SK-N-SH (cell line): ENCODE measurements at regions not wholly inside any gene's neighbourhood (a gene's known extent, or its start where the extent isn't known, plus 50 kb on each side); places are given as distances from the start of the nearest gene placed in this dataset.

Source experiments
- CHD2 ChIP-seq: fragments of 150-350 bp; IDR thresholded peaks from 2 replicates; pipeline ENCODE4 v1.6.1; 2018; ENCODE audit warnings: low read length; ENCODE audit not compliant: partially characterized antibody
- EP300 ChIP-seq, 2 experiments: IDR thresholded peaks; 2 replicates each; pipeline versions ENCODE4 v1.4.0 to v1.6.1; 2012; ENCODE audit warnings: borderline replicate concordance in 1 of 2, low read depth in 1 of 2, low read length in 1 of 2
- GABPA ChIP-seq: IDR thresholded peaks from 2 replicates; pipeline ENCODE4 v1.4.0; 2012; ENCODE audit warnings: low read depth, mild to moderate bottlenecking
- JUND ChIP-seq: IDR thresholded peaks from 2 replicates; pipeline ENCODE4 v1.4.0; 2012
- MXI1 ChIP-seq: IDR thresholded peaks from 2 replicates; pipeline ENCODE4 v1.6.1; 2012; ENCODE audit warnings: mild to moderate bottlenecking, low read depth, low read length, improper control_type of control experiment
- POLR2AphosphoS5 ChIP-seq: IDR thresholded peaks from 2 replicates; pipeline ENCODE4 v1.6.1; 2012; ENCODE audit warnings: low read depth, low read length
- RFX5 ChIP-seq: IDR thresholded peaks from 2 replicates; pipeline ENCODE4 v1.6.1; 2012; ENCODE audit warnings: mild to moderate bottlenecking, improper control_type of control experiment, low read length
- SIN3A ChIP-seq: IDR thresholded peaks from 2 replicates; pipeline ENCODE4 v1.6.1; 2012; ENCODE audit warnings: low read depth, mild to moderate bottlenecking, low read length, moderate library complexity, borderline replicate concordance
- TAF1 ChIP-seq: IDR thresholded peaks from 2 replicates; pipeline ENCODE4 v1.6.1; 2012; ENCODE audit warnings: low read depth, mild to moderate bottlenecking, low read length, moderate library complexity, borderline replicate concordance
- TCF12 ChIP-seq: IDR thresholded peaks from 2 replicates; pipeline ENCODE4 v1.4.0; 2012
- TF ChIP-seq, protein P1 (sequence below): IDR thresholded peaks from 2 replicates; pipeline ENCODE4 v1.4.0; 2012; ENCODE audit warnings: low read depth
- TF ChIP-seq, protein P2 (sequence below): fragments of 200-600 bp; sonication (generic); IDR thresholded peaks from 2 replicates; pipeline ENCODE4 v1.6.1; 2017; ENCODE audit warnings: antibody characterized with exemption, mild to moderate bottlenecking, moderate library complexity
- TF ChIP-seq, protein P3 (sequence below): IDR thresholded peaks from 2 replicates; pipeline ENCODE4 v1.6.1; 2012; ENCODE audit warnings: mild to moderate bottlenecking, low read depth, low read length, moderate library complexity
- TF ChIP-seq, protein P4 (sequence below): IDR thresholded peaks from 2 replicates; pipeline ENCODE4 v1.4.0; 2012; ENCODE audit warnings: low read depth, borderline replicate concordance

DNA sequence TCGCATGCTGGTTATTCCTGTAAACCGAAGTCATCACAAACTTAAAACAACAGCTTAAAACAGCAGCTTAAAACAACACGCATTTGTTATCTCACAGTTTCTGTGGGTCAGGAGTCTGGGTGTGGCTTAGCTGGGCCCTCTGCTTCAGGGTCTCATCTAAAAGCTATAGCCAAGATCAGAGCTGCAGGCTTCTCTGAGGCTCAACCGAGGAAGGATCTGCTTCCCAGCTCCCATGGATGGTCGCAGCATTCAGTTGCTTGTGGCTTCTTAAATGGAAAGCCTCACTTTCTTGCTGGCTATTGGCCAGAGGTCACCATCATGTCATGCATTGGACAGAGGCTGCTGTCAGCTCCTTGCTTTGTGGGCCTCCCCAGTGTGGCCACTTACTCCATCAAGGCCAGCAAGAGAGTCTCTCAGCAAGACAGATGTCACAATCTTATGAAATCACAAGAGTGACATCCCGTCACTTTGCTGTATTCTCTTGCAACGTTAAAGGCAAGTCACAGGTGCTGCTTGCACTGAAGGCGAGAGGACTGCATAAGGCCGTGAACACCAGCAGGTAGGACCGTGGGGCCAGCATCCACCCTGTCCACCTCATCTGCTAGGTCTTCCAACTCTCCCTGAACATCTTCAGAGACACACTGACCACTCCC lies 117.9 kb upstream of the TNRC6C start:
- TF ChIP-seq EP300 (IDR thresholded peaks at IDR 0.05; ENCODE audit: borderline replicate concordance in 1 of 2, low read depth in 1 of 2, low read length in 1 of 2) (no peak), SIN3A (no peak), JUND (no peak), GABPA (no peak), TCF12 (no peak), POLR2AphosphoS5 (no peak), TAF1 (no peak), RFX5 (no peak), MXI1 (no peak), CHD2 (no peak)
- TF ChIP-seq, protein P1, sequence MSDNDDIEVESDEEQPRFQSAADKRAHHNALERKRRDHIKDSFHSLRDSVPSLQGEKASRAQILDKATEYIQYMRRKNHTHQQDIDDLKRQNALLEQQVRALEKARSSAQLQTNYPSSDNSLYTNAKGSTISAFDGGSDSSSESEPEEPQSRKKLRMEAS, result no peak
- TF ChIP-seq, protein P2, sequence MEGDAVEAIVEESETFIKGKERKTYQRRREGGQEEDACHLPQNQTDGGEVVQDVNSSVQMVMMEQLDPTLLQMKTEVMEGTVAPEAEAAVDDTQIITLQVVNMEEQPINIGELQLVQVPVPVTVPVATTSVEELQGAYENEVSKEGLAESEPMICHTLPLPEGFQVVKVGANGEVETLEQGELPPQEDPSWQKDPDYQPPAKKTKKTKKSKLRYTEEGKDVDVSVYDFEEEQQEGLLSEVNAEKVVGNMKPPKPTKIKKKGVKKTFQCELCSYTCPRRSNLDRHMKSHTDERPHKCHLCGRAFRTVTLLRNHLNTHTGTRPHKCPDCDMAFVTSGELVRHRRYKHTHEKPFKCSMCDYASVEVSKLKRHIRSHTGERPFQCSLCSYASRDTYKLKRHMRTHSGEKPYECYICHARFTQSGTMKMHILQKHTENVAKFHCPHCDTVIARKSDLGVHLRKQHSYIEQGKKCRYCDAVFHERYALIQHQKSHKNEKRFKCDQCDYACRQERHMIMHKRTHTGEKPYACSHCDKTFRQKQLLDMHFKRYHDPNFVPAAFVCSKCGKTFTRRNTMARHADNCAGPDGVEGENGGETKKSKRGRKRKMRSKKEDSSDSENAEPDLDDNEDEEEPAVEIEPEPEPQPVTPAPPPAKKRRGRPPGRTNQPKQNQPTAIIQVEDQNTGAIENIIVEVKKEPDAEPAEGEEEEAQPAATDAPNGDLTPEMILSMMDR, result no peak
- TF ChIP-seq, protein P3, sequence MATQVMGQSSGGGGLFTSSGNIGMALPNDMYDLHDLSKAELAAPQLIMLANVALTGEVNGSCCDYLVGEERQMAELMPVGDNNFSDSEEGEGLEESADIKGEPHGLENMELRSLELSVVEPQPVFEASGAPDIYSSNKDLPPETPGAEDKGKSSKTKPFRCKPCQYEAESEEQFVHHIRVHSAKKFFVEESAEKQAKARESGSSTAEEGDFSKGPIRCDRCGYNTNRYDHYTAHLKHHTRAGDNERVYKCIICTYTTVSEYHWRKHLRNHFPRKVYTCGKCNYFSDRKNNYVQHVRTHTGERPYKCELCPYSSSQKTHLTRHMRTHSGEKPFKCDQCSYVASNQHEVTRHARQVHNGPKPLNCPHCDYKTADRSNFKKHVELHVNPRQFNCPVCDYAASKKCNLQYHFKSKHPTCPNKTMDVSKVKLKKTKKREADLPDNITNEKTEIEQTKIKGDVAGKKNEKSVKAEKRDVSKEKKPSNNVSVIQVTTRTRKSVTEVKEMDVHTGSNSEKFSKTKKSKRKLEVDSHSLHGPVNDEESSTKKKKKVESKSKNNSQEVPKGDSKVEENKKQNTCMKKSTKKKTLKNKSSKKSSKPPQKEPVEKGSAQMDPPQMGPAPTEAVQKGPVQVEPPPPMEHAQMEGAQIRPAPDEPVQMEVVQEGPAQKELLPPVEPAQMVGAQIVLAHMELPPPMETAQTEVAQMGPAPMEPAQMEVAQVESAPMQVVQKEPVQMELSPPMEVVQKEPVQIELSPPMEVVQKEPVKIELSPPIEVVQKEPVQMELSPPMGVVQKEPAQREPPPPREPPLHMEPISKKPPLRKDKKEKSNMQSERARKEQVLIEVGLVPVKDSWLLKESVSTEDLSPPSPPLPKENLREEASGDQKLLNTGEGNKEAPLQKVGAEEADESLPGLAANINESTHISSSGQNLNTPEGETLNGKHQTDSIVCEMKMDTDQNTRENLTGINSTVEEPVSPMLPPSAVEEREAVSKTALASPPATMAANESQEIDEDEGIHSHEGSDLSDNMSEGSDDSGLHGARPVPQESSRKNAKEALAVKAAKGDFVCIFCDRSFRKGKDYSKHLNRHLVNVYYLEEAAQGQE, result no peak
- TF ChIP-seq, protein P4, sequence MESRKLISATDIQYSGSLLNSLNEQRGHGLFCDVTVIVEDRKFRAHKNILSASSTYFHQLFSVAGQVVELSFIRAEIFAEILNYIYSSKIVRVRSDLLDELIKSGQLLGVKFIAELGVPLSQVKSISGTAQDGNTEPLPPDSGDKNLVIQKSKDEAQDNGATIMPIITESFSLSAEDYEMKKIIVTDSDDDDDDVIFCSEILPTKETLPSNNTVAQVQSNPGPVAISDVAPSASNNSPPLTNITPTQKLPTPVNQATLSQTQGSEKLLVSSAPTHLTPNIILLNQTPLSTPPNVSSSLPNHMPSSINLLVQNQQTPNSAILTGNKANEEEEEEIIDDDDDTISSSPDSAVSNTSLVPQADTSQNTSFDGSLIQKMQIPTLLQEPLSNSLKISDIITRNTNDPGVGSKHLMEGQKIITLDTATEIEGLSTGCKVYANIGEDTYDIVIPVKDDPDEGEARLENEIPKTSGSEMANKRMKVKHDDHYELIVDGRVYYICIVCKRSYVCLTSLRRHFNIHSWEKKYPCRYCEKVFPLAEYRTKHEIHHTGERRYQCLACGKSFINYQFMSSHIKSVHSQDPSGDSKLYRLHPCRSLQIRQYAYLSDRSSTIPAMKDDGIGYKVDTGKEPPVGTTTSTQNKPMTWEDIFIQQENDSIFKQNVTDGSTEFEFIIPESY, result no peak
